NCI-H345 (cell line): ENCODE measurements at regions not wholly inside any gene's neighbourhood (a gene's known extent, or its start where the extent isn't known, plus 50 kb on each side); places are given as distances from the start of the nearest gene placed in this dataset.
A peak's percentile ranks its signal among the peaks of the same experiment; 100 is the strongest.
"Not testable (repeated sequence)": the region's sequence is repeated elsewhere in the genome, so short reads cannot be mapped to it uniquely, and the experiment has no call there.

Experiments
- DNase-seq: peaks from one replicate; lab custom pipeline; 2025; lab: John Stamatoyannopoulos, UW

- no peak for DNase-seq
Observed at GRCh38 chr7:156383526-156383925, 257.0 kb upstream of the RNF32 start.

- no peak for DNase-seq
Observed at GRCh38 chr7:156380261-156380660, 260.3 kb upstream of the RNF32 start.

GRCh38 chr7:156379324-156380070 is 261.1 kb upstream of the RNF32 start:
- DNase-seq, result no peak

GRCh38 chr7:156378806-156379205 is 261.8 kb upstream of the RNF32 start:
- DNase-seq, result no peak

GRCh38 chr7:156376317-156376716 is 264.3 kb upstream of the RNF32 start:
- DNase-seq, result peak; percentile 34

- DNase-seq, result no peak
Observed at GRCh38 chr7:156374335-156374734, 266.2 kb upstream of the RNF32 start.

- DNase-seq, result not testable (repeated sequence)
Observed at GRCh38 chr7:156369929-156370328, 270.6 kb upstream of the RNF32 start.

GRCh38 chr7:156368053-156368843 is 272.3 kb upstream of the RNF32 start:
- DNase-seq, result no peak

GRCh38 chr7:156363751-156364150 is 276.8 kb upstream of the RNF32 start:
- no peak for DNase-seq

GRCh38 chr7:156360835-156361234 is 279.7 kb upstream of the RNF32 start:
- no peak for DNase-seq

- DNase-seq, result no peak
Observed at GRCh38 chr7:156356551-156356950, 284.0 kb upstream of the RNF32 start.

GRCh38 chr7:156353352-156353751 is 287.2 kb upstream of the RNF32 start:
- DNase-seq, result no peak

- DNase-seq, result not testable (repeated sequence)
Observed at GRCh38 chr7:156347703-156348248, 292.8 kb upstream of the RNF32 start.

- DNase-seq, result no peak
Observed at GRCh38 chr7:156347132-156347531, 293.4 kb upstream of the RNF32 start.

GRCh38 chr7:156344595-156344994 is 296.0 kb upstream of the RNF32 start:
- no peak for DNase-seq

- DNase-seq, result no peak
Observed at GRCh38 chr7:156334636-156335035, 305.9 kb upstream of the RNF32 start.

- DNase-seq, result no peak
Observed at GRCh38 chr7:156327916-156328315, 312.7 kb upstream of the RNF32 start.

- DNase-seq, result no peak
Observed at GRCh38 chr7:156327474-156327873, 313.1 kb upstream of the RNF32 start.

GRCh38 chr7:156324201-156324600 is 316.4 kb upstream of the RNF32 start:
- DNase-seq, result no peak

- DNase-seq, result not testable (repeated sequence)
Observed at GRCh38 chr7:156321430-156321829, 319.1 kb upstream of the RNF32 start.

GRCh38 chr7:156318926-156319325 is 321.6 kb upstream of the RNF32 start:
- DNase-seq, result no peak

- DNase-seq, result no peak
Observed at GRCh38 chr7:156318426-156318825, 322.1 kb upstream of the RNF32 start.

GRCh38 chr7:156309016-156309620 is 331.5 kb upstream of the RNF32 start:
- no peak for DNase-seq
